HepG2 (cell line): ENCODE measurements at regions not wholly inside any gene's neighbourhood (a gene's known extent, or its start where the extent isn't known, plus 50 kb on each side); places are given as distances from the start of the nearest gene placed in this dataset.
A peak's percentile ranks its signal among the peaks of the same experiment; 100 is the strongest.

Experiments
- ATAC-seq: fragments of 200-7000 bp; cut with Tn5 transposase; 3 replicates; pipeline ENCODE4 v1.9.1; 2020; ENCODE audit warnings: mild to moderate bottlenecking, moderate library complexity
- BruUV-seq: library from RNA; stranded (reverse); fragments of 400-500 nt; replicated peaks from 2 replicates; lab custom pipeline; 2021; lab: Mats Ljungman, UMichigan
- CTCF ChIA-PET: fragments of 300-600 bp; formaldehyde crosslinking; extraction: SDS; loops from one replicate; lab custom pipeline; 2021; ENCODE audit warnings: low total read pairs, inconsistent platforms, low intra/inter-chr PET ratio; lab: Yijun Ruan, JAX
- POLR2A ChIA-PET: fragments of 350-600 bp; sonication (Branson Sonifier 250); formaldehyde crosslinking; loops from one replicate; lab custom pipeline; 2020; ENCODE audit warnings: antibody characterized with exemption, inconsistent platforms; lab: Yijun Ruan, JAX
- DNase-seq: peaks from one replicate; pipeline ENCODE4 v3.0.0-alpha.2; 2015; ENCODE audit warnings: low spot score
- FAIRE-seq: peaks from 3 replicates; lab custom pipeline; 2011; peaks lifted over from hg19 to GRCh38; lab: Jason Lieb, UNC
- H2AFZ ChIP-seq: one replicate; pipeline ENCODE4 v1.6.1; 2011; ENCODE audit warnings: low read length, inconsistent platforms
- H3K27ac ChIP-seq: fragments of 300-600 bp; 3 replicates; pipeline ENCODE4 v1.8.0; 2011; ENCODE audit warnings: mixed run types, mild to moderate bottlenecking, mixed read lengths, low read length, inconsistent platforms; ENCODE audit not compliant: insufficient read depth; ENCODE audit errors: extremely low read length
- H3K27me3 ChIP-seq, 2 experiments: fragments of 200-600 bp in 1 of 2; 2 replicates in 1 of 2; 3 replicates in 1 of 2; pipeline versions ENCODE4 v1.6.0 to v1.8.0; 2011; ENCODE audit warnings: low read length in 2 of 2, mild to moderate bottlenecking in 2 of 2, moderate library complexity in 2 of 2, inconsistent platforms in 1 of 2; ENCODE audit not compliant: insufficient read depth in 2 of 2, control insufficient read depth in 1 of 2
- H3K36me3 ChIP-seq, 2 experiments: fragments of 200-600 bp in 1 of 2; replicated peaks in 1 of 2; 2 replicates in 1 of 2; 3 replicates in 1 of 2; pipeline versions ENCODE4 v1.5.1 to v1.8.0; 2011; ENCODE audit warnings: low read length in 2 of 2, inconsistent platforms in 1 of 2; ENCODE audit not compliant: insufficient read depth in 2 of 2, control insufficient read depth in 1 of 2
- H3K4me1 ChIP-seq: 2 replicates; pipeline ENCODE4 v1.5.1; 2012; ENCODE audit warnings: low read length, inconsistent platforms; ENCODE audit not compliant: insufficient read depth
- H3K4me2 ChIP-seq: 2 replicates; pipeline ENCODE4 v1.6.0; 2011; ENCODE audit warnings: low read depth, low read length, inconsistent platforms
- H3K4me3 ChIP-seq, 3 experiments: fragments of 200-600 bp in 1 of 3; sonication (generic), shearing (Covaris generic) in 1 of 3; replicated peaks in 1 of 3; 2 replicates each; pipeline ENCODE4 v1.5.1; 2011 to 2016; ENCODE audit warnings: low read length in 3 of 3, inconsistent platforms in 2 of 3, low read depth in 2 of 3, mild to moderate bottlenecking in 2 of 3, control low read depth in 1 of 3, mixed read lengths in 1 of 3; ENCODE audit not compliant: insufficient read depth in 1 of 3
- H3K79me2 ChIP-seq: one replicate; pipeline ENCODE4 v1.6.1; 2011; ENCODE audit warnings: low read length, inconsistent platforms; ENCODE audit not compliant: insufficient read depth
- H3K9ac ChIP-seq: 2 replicates; pipeline ENCODE4 v1.6.0; 2011; ENCODE audit warnings: mild to moderate bottlenecking, low read depth, low read length, inconsistent platforms; ENCODE audit not compliant: insufficient read depth
- H3K9me3 ChIP-seq: 2 replicates; pipeline ENCODE4 v1.5.1; 2012; ENCODE audit warnings: mild to moderate bottlenecking, low read length
- H4K20me1 ChIP-seq: 2 replicates; pipeline ENCODE4 v1.6.0; 2011; ENCODE audit warnings: inconsistent platforms, mild to moderate bottlenecking, low read length, moderate library complexity; ENCODE audit not compliant: insufficient read depth
- DR1 ChIP-seq: sonication (generic); formaldehyde crosslinking; IDR thresholded peaks from 2 replicates; pipeline ENCODE4 v1.8.0; 2021; ENCODE audit warnings: mild to moderate bottlenecking, missing genetic modification reagents, inconsistent platforms
- HMGXB3 ChIP-seq: sonication (generic); formaldehyde crosslinking; IDR thresholded peaks from 2 replicates; pipeline ENCODE4 v1.4.0; 2020; ENCODE audit warnings: missing genetic modification reagents, borderline replicate concordance
- MAFF ChIP-seq: IDR thresholded peaks from 2 replicates; pipeline ENCODE4 v1.6.1; 2011; ENCODE audit warnings: low read depth, low read length, improper control_type of control experiment
- MAFK ChIP-seq, 2 experiments: IDR thresholded peaks in 1 of 2; conservative IDR thresholded peaks in 1 of 2; 2 replicates each; pipeline ENCODE4 v1.6.1; 2011; ENCODE audit warnings: improper control_type of control experiment in 2 of 2, low read length in 2 of 2
- NFATC3 ChIP-seq: sonication (generic); formaldehyde crosslinking; IDR thresholded peaks from 2 replicates; pipeline ENCODE4 v1.5.1; 2020; ENCODE audit warnings: mild to moderate bottlenecking, missing genetic modification reagents
- TCF12 ChIP-seq, 2 experiments: fragments of 450-650 bp in 1 of 2; sonication (generic) in 1 of 2; formaldehyde crosslinking in 1 of 2; IDR thresholded peaks; 2 replicates each; pipeline versions ENCODE4 v1.6.1 to v1.8.0; 2017 to 2022; ENCODE audit warnings: antibody characterized with exemption in 1 of 2, mild to moderate bottlenecking in 1 of 2, missing genetic modification reagents in 1 of 2, moderate library complexity in 1 of 2
- ZBTB38 ChIP-seq: sonication (generic); formaldehyde crosslinking; IDR thresholded peaks from 2 replicates; pipeline ENCODE4 v1.5.1; 2020; ENCODE audit warnings: mild to moderate bottlenecking, missing genetic modification reagents
- ZKSCAN1 ChIP-seq: fragments of 150-350 bp; IDR thresholded peaks from 2 replicates; pipeline ENCODE4 v1.6.1; 2014; ENCODE audit warnings: low read length
- ZMYM2 ChIP-seq: sonication (generic); formaldehyde crosslinking; IDR thresholded peaks from 2 replicates; pipeline ENCODE4 v1.8.0; 2022; ENCODE audit warnings: mild to moderate bottlenecking, missing genetic modification reagents
- ZNF224 ChIP-seq: sonication (generic); formaldehyde crosslinking; IDR thresholded peaks from 2 replicates; pipeline ENCODE4 v1.5.0; 2020; ENCODE audit warnings: mild to moderate bottlenecking, missing genetic modification reagents
- ZNF251 ChIP-seq: sonication (generic); formaldehyde crosslinking; IDR thresholded peaks from 2 replicates; pipeline ENCODE4 v1.9.0; 2021; ENCODE audit warnings: mild to moderate bottlenecking, missing genetic modification reagents
- ZNF503 ChIP-seq: sonication (generic); formaldehyde crosslinking; IDR thresholded peaks from 2 replicates; pipeline ENCODE4 v1.4.0; 2020; ENCODE audit warnings: missing genetic modification reagents
- ZNF557 ChIP-seq: sonication (generic); formaldehyde crosslinking; IDR thresholded peaks from 2 replicates; pipeline ENCODE4 v1.4.0; 2020; ENCODE audit warnings: missing genetic modification reagents
- ZNF558 ChIP-seq: sonication (generic); formaldehyde crosslinking; IDR thresholded peaks from 2 replicates; pipeline ENCODE4 v1.9.0; 2022; ENCODE audit warnings: mild to moderate bottlenecking, missing genetic modification reagents, borderline replicate concordance
- ZNF598 ChIP-seq: sonication (generic); formaldehyde crosslinking; IDR thresholded peaks from 2 replicates; pipeline ENCODE4 v1.5.1; 2020; ENCODE audit warnings: mild to moderate bottlenecking, missing genetic modification reagents, borderline replicate concordance
- ZNF724P ChIP-seq: sonication (generic); formaldehyde crosslinking; IDR thresholded peaks from 2 replicates; pipeline ENCODE4 v1.8.0; 2022; ENCODE audit warnings: missing genetic modification reagents, borderline replicate concordance
- WGBS: methylation state at CpG from one replicate; pipeline ENCODE4 v1.1.6; 2017; ENCODE audit warnings: low lambda C conversion rate; 5-methylcytosine and 5-hydroxymethylcytosine counted together
- in situ Hi-C: cut with HindIII; loops from 2 replicates; pipeline ENCODE4 v1.10.0; 2017; ENCODE audit warnings: low pct_unique_long_range_greater_than_20kb; ENCODE audit not compliant: extremely low pct_ligation_motif_present
- intact Hi-C: fragments of 100-400 bp; cut with micrococcal nuclease; formaldehyde crosslinking; loops from one replicate; pipeline ENCODE4 v1.10.0; 2022; ENCODE audit not compliant: unreplicated experiment

GRCh38 chr3:1963896-1964295, 134.8 kb upstream of the CNTN4 start:
- no peaks in the 10 kb centered on the region for H3K36me3 ChIP-seq
- intact Hi-C loops = no loop called here
- no peak for DNase-seq
- H3K27ac ChIP-seq = no peak overlapping the region
- in situ Hi-C loops = no loop called here
- H3K4me1 ChIP-seq = no peaks in the 10 kb centered on the region
- FAIRE-seq = no peak
- H3K9me3 ChIP-seq = peaks cover 98% of the 10 kb centered on the region
- no peak overlapping the region for H2AFZ ChIP-seq
- no peak overlapping the region for H3K4me3 ChIP-seq
- 6% methylated on average over 3 of the region's 3 CpGs for whole genome bisulfite sequencing
- POLR2A ChIA-PET = no interaction called here
- CTCF ChIA-PET = no interaction called here
- TF ChIP-seq ZNF558 (CRISPR knock-in tag) (no peak), ZBTB38 (CRISPR knock-in tag) (no peak), ZNF503 (no peak), NFATC3 (CRISPR knock-in tag) (no peak), ZNF557 (no peak), ZNF251 (CRISPR knock-in tag) (no peak), ZKSCAN1 (no peak), MAFK (conservative IDR thresholded peaks at IDR 0.05 in 1 of 2, IDR thresholded peaks at IDR 0.05 in 1 of 2; ENCODE audit: low read length in 2 of 2) (peak; percentile 27 to 61; a peak in 3 of 4 replicates), ZNF724P (CRISPR knock-in tag) (no peak), ZNF224 (CRISPR knock-in tag) (no peak), HMGXB3 (CRISPR knock-in tag) (no peak), MAFF (0 out of 2 replicates have a peak, but pooled peaks have one; percentile 37), ZMYM2 (no peak), ZNF598 (CRISPR knock-in tag) (no peak), TCF12 (IDR thresholded peaks at IDR 0.05) (no peak), TCF12 (CRISPR knock-in tag; IDR thresholded peaks at IDR 0.05) (no peak), DR1 (CRISPR knock-in tag) (no peak)
- BruUV-seq = no TSS peak
- ATAC-seq = no peak
- H3K79me2 ChIP-seq = no peaks in the 10 kb centered on the region
- H4K20me1 ChIP-seq = no peaks in the 10 kb centered on the region
- no peak overlapping the region for H3K9ac ChIP-seq
- no peak overlapping the region for H3K4me2 ChIP-seq
- H3K27me3 ChIP-seq = no peaks in the 10 kb centered on the region
